22Rv1 (cell line): ENCODE measurements at regions not wholly inside any gene's neighbourhood (a gene's known extent, or its start where the extent isn't known, plus 50 kb on each side); places are given as distances from the start of the nearest gene placed in this dataset.

Experiments
- H3K27ac ChIP-seq: fragments of 450-650 bp; 2 replicates; pipeline ENCODE4 v1.5.1; 2017
- CTCF ChIP-seq: fragments of 450-650 bp; IDR thresholded peaks from 2 replicates; pipeline ENCODE4 v1.5.1; 2017; ENCODE audit warnings: mild to moderate bottlenecking
- ZFX ChIP-seq: fragments of 450-650 bp; IDR thresholded peaks from 2 replicates; pipeline ENCODE4 v1.6.1; 2017; ENCODE audit warnings: antibody characterized with exemption, borderline replicate concordance

- no peak overlapping the region for H3K27ac ChIP-seq
- no peak for TF ChIP-seq ZFX
- TF ChIP-seq CTCF: no peak
Observed at GRCh38 chr3:170741756-170742529, 128.1 kb downstream of the RPL22L1 start.

GRCh38 chr3:170740726-170741591 lies 129.0 kb downstream of the RPL22L1 start:
- TF ChIP-seq ZFX (no peak), CTCF (no peak)
- no peak overlapping the region for H3K27ac ChIP-seq

GRCh38 chr3:170740285-170740684 lies 129.7 kb downstream of the RPL22L1 start:
- no peak overlapping the region for H3K27ac ChIP-seq
- TF ChIP-seq ZFX: no peak
- no peak for TF ChIP-seq CTCF

- TF ChIP-seq CTCF (no peak), ZFX (no peak)
- no peak overlapping the region for H3K27ac ChIP-seq
Observed at GRCh38 chr3:170739410-170739809, 130.6 kb downstream of the RPL22L1 start.

- no peak for TF ChIP-seq CTCF
- no peak for TF ChIP-seq ZFX
- no peak overlapping the region for H3K27ac ChIP-seq
Observed at GRCh38 chr3:170738766-170739165, 131.2 kb downstream of the RPL22L1 start.

- no peak overlapping the region for H3K27ac ChIP-seq
- TF ChIP-seq CTCF (no peak), ZFX (no peak)
Observed at GRCh38 chr3:170737498-170738162, 132.4 kb downstream of the RPL22L1 start.
